Panc1 (cell line): ENCODE measurements at regions not wholly inside any gene's neighbourhood (a gene's known extent, or its start where the extent isn't known, plus 50 kb on each side); places are given as distances from the start of the nearest gene placed in this dataset.

ENCODE experiments used
- ATAC-seq: fragments of 200-7000 bp; cut with Tn5 transposase; 2 replicates; pipeline ENCODE4 v1.9.1; 2020; ENCODE audit warnings: mild to moderate bottlenecking, moderate library complexity
- BruUV-seq: library from RNA; stranded (reverse); fragments of 400-500 nt; replicated peaks from 2 replicates; lab custom pipeline; 2021; lab: Mats Ljungman, UMichigan
- CTCF ChIA-PET: fragments of 300-600 bp; sonication (Branson Sonifier 250); formaldehyde crosslinking; loops from one replicate; lab custom pipeline; 2022; ENCODE audit warnings: antibody characterized with exemption; lab: Charles Lee
- POLR2A ChIA-PET: fragments of 300-600 bp; sonication (Branson Sonifier 250); formaldehyde crosslinking; loops from one replicate; lab custom pipeline; 2022; ENCODE audit warnings: antibody characterized with exemption; lab: Charles Lee
- DNase-seq: peaks from one replicate; pipeline ENCODE4 v3.0.0-alpha.2; 2010; ENCODE audit warnings: low read depth, low spot score
- H3K27ac ChIP-seq: 2 replicates; pipeline ENCODE4 v1.5.1; 2011; ENCODE audit warnings: mild to moderate bottlenecking, low read length, inconsistent platforms
- H3K27me3 ChIP-seq: fragments of 200-500 bp; sonication (Bioruptor generic); 2 replicates; pipeline ENCODE4 v1.6.0; 2014; ENCODE audit warnings: low read length, inconsistent platforms; ENCODE audit not compliant: control insufficient read depth, insufficient read depth
- H3K36me3 ChIP-seq: fragments of 200-500 bp; sonication (Bioruptor generic); 2 replicates; pipeline ENCODE4 v1.5.1; 2014; ENCODE audit warnings: inconsistent platforms, mild to moderate bottlenecking, low read length, moderate library complexity; ENCODE audit not compliant: control insufficient read depth, insufficient read depth
- H3K4me1 ChIP-seq: 2 replicates; pipeline ENCODE4 v1.5.1; 2011; ENCODE audit warnings: inconsistent platforms, mild to moderate bottlenecking, low read length, moderate library complexity; ENCODE audit not compliant: control insufficient read depth, insufficient read depth
- H3K4me3 ChIP-seq, 2 experiments: 2 replicates each; pipeline ENCODE4 v1.5.1; 2011 to 2012; ENCODE audit warnings: low read depth in 2 of 2, low read length in 2 of 2, mild to moderate bottlenecking in 2 of 2, inconsistent platforms in 1 of 2, moderate library complexity in 1 of 2
- H3K9me3 ChIP-seq: fragments of 200-500 bp; sonication (Bioruptor generic); 2 replicates; pipeline ENCODE4 v1.5.1; 2014; ENCODE audit warnings: low read depth, mild to moderate bottlenecking, inconsistent platforms, low read length, moderate library complexity; ENCODE audit not compliant: control insufficient read depth, insufficient read depth
- CTCF ChIP-seq: fragments of 450-650 bp; IDR thresholded peaks from 2 replicates; pipeline ENCODE4 v1.5.1; 2017; ENCODE audit warnings: mild to moderate bottlenecking
- POLR2AphosphoS5 ChIP-seq: IDR thresholded peaks from 2 replicates; pipeline ENCODE4 v1.6.1; 2012; ENCODE audit warnings: mild to moderate bottlenecking, low read depth, low read length, moderate library complexity
- REST ChIP-seq, 2 experiments: IDR thresholded peaks; 2 replicates each; pipeline ENCODE4 v1.6.1; 2011 to 2012; ENCODE audit warnings: low read depth in 2 of 2, control low read depth in 1 of 2, low read length in 1 of 2, mild to moderate bottlenecking in 1 of 2, moderate library complexity in 1 of 2; ENCODE audit not compliant: insufficient read depth in 1 of 2
- SIN3A ChIP-seq: IDR thresholded peaks from 2 replicates; pipeline ENCODE4 v1.6.1; 2012; ENCODE audit warnings: low read depth, mild to moderate bottlenecking, low read length, moderate library complexity, borderline replicate concordance; ENCODE audit not compliant: insufficient read depth
- TCF7L2 ChIP-seq: IDR thresholded peaks from 2 replicates; pipeline ENCODE4 v1.6.1; 2011; ENCODE audit warnings: mild to moderate bottlenecking, low read depth, low read length, inconsistent platforms
- in situ Hi-C: cut with HindIII; loops from 2 replicates; pipeline ENCODE4 v1.10.0; 2016; ENCODE audit warnings: low sequenced_read_pairs, low pct_unique_long_range_greater_than_20kb
- intact Hi-C: fragments of 100-400 bp; cut with micrococcal nuclease; formaldehyde crosslinking; loops from one replicate; pipeline ENCODE4 v1.10.0; 2022; ENCODE audit not compliant: unreplicated experiment

GRCh38 chr6:1229301-1229700, 82.6 kb upstream of the FOXQ1 start:
- ATAC-seq (no peak), DNase-seq (no peak)
- H3K27me3 ChIP-seq, result peaks cover 6% of the 10 kb centered on the region; the same call in 1 of the 2 replicates
- no peak overlapping the region for H3K27ac ChIP-seq
- CTCF ChIA-PET, result no interaction called here
- POLR2A ChIA-PET, result no interaction called here
- in situ Hi-C loops, result no loop called here
- BruUV-seq, result no TSS peak
- no peak for TF ChIP-seq SIN3A
- no peak for TF ChIP-seq REST (IDR thresholded peaks at IDR 0.05; ENCODE audit: insufficient read depth in 1 of 2, low read depth in 2 of 2, low read length in 1 of 2)
- no peak for TF ChIP-seq TCF7L2
- TF ChIP-seq POLR2AphosphoS5, result no peak
- TF ChIP-seq CTCF, result no peak
- H3K4me3 ChIP-seq, result no peak overlapping the region
- H3K9me3 ChIP-seq, result no peaks in the 10 kb centered on the region
- H3K4me1 ChIP-seq, result no peaks in the 10 kb centered on the region
- intact Hi-C loops, result no loop called here
- no peaks in the 10 kb centered on the region for H3K36me3 ChIP-seq

- no peaks in the 10 kb centered on the region for H3K4me1 ChIP-seq
- ChIA-PET CTCF (no interaction called here), POLR2A (no interaction called here)
- no peak for ATAC-seq
- no peaks in the 10 kb centered on the region for H3K9me3 ChIP-seq
- no peak for TF ChIP-seq SIN3A
- TF ChIP-seq TCF7L2, result no peak
- no peak for TF ChIP-seq CTCF
- no peak for TF ChIP-seq POLR2AphosphoS5
- no peak for TF ChIP-seq REST (IDR thresholded peaks at IDR 0.05; ENCODE audit: insufficient read depth in 1 of 2, low read depth in 2 of 2, low read length in 1 of 2)
- intact Hi-C loops (no loop called here), in situ Hi-C loops (no loop called here)
- no peak overlapping the region for H3K27ac ChIP-seq
- no peak overlapping the region for H3K4me3 ChIP-seq
- peaks cover 6% of the 10 kb centered on the region; the same call in 1 of the 2 replicates for H3K27me3 ChIP-seq
- no TSS peak for BruUV-seq
- H3K36me3 ChIP-seq, result no peaks in the 10 kb centered on the region
- no peak for DNase-seq
These were observed 83.1 kb upstream of the FOXQ1 start for GRCh38 chr6:1228754-1229191.
